Spleen (tissue), 11 donors: ENCODE measurements at regions not wholly inside any gene's neighbourhood (a gene's known extent, or its start where the extent isn't known, plus 50 kb on each side); places are given as distances from the start of the nearest gene placed in this dataset.

Experiments
- DNase-seq: peaks from one replicate; pipeline ENCODE4 v3.0.0-alpha.2; 2020
- H3K27ac ChIP-seq, 8 donors: fragments of 200-600 bp; sonication (generic) in 7 of 8; 1 replicate in 4 of 8; 2 replicates in 4 of 8; pipeline versions ENCODE4 v1.5.0 to v1.8.0; 2016 to 2021; ENCODE audit warnings: inconsistent platforms in 4 of 8, mild to moderate bottlenecking in 4 of 8, moderate library complexity in 1 of 8
- H3K27me3 ChIP-seq, 7 donors: fragments of 200-600 bp; sonication (generic) in 6 of 7; replicated peaks in 1 of 7; 1 replicate in 4 of 7; 2 replicates in 3 of 7; pipeline versions ENCODE4 v1.5.0 to v1.8.0; 2016 to 2021; ENCODE audit warnings: inconsistent platforms in 3 of 7, mild to moderate bottlenecking in 1 of 7
- H3K36me3 ChIP-seq, 6 donors: fragments of 200-600 bp; sonication (generic) in 5 of 6; 1 replicate in 4 of 6; 2 replicates in 2 of 6; pipeline versions ENCODE4 v1.5.0 to v1.8.0; 2016 to 2021; ENCODE audit warnings: inconsistent platforms in 2 of 6
- H3K4me1 ChIP-seq, 6 donors: fragments of 200-600 bp; sonication (generic) in 5 of 6; 1 replicate in 3 of 6; 2 replicates in 3 of 6; pipeline versions ENCODE4 v1.5.0 to v1.8.0; 2016 to 2021; ENCODE audit warnings: inconsistent platforms in 3 of 6
- H3K4me3 ChIP-seq, 8 donors: fragments of 200-600 bp; sonication (generic) in 7 of 8; 1 replicate in 4 of 8; 2 replicates in 4 of 8; pipeline versions ENCODE4 v1.5.0 to v1.8.0; 2016 to 2021; ENCODE audit warnings: inconsistent platforms in 4 of 8, mild to moderate bottlenecking in 4 of 8, moderate library complexity in 2 of 8
- H3K9me3 ChIP-seq, 8 donors: fragments of 200-600 bp; sonication (generic) in 7 of 8; 1 replicate in 4 of 8; 2 replicates in 4 of 8; pipeline versions ENCODE4 v1.5.0 to v1.8.0; 2016 to 2021; ENCODE audit warnings: inconsistent platforms in 4 of 8
- CTCF ChIP-seq, 11 experiments: fragments of 200-600 bp in 7 of 11; fragments of 450-650 bp in 4 of 11; sonication (generic) in 4 of 11; IDR thresholded peaks in 8 of 11; conservative IDR thresholded peaks in 3 of 11; 1 replicate in 7 of 11; 2 replicates in 4 of 11; pipeline versions ENCODE4 v1.4.0 to v1.8.0; 2016 to 2021; ENCODE audit warnings: antibody characterized with exemption in 11 of 11, inconsistent platforms in 4 of 11, mild to moderate bottlenecking in 1 of 11
- POLR2A ChIP-seq, 3 donors: fragments of 450-650 bp; IDR thresholded peaks; one replicate each; pipeline ENCODE4 v1.5.1; 2017; ENCODE audit warnings: antibody characterized with exemption in 3 of 3, mild to moderate bottlenecking in 1 of 3
- POLR2AphosphoS5 ChIP-seq, 3 donors: sonication (generic); formaldehyde crosslinking; IDR thresholded peaks; one replicate each; pipeline ENCODE4 v1.5.1; 2017; ENCODE audit warnings: antibody characterized with exemption in 3 of 3
- WGBS, 5 donors: extraction: QIAGEN DNeasy Blood & Tissue Kit in 3 of 5; methylation state at CpG; one replicate each; pipeline versions ENCODE4 v1.1.5 to v1.1.7; 2013 to 2018; 5-methylcytosine and 5-hydroxymethylcytosine counted together
- intact Hi-C: fragments of 100-400 bp; cut with DNase I; formaldehyde crosslinking; loops from one replicate; pipeline ENCODE4 v1.15.0; 2023; ENCODE audit warnings: low total_unique reads
- donor health status: healthy with polysubstance abuse.
- donor health status: DM: no; HTN: no; CAD: no; lungs with moderate emphysema.
- donor health status: DM: no; HTN: no; CAD: no.
- donor health status: Bipolar disorder and iron deficiency.
- donor health status: healthy.
- donor health status: DM: no; HTN: no; CAD: no.
- donor health status: DM: yes; HTN: yes; CAD: no.

GRCh38 chr7:81499262-81500116 lies 270.4 kb downstream of the HGF start:
- 55 to 80% (median 65%) methylated on average over 4 of the region's 4 CpGs for WGBS, 5 donors
- H3K27me3 ChIP-seq, result no peaks in the 10 kb centered on the region
- peak overlapping the region in 2 of 8 donors; percentile 35 to 36 for H3K27ac ChIP-seq
- H3K36me3 ChIP-seq, result no peaks in the 10 kb centered on the region
- no peak for DNase-seq
- TF ChIP-seq CTCF (IDR thresholded peaks at IDR 0.05 in 8 of 11, conservative IDR thresholded peaks at IDR 0.05 in 3 of 11) (peak in 9 of 11 experiments; percentile 20 to 72 (median 50)), POLR2AphosphoS5 (IDR thresholded peaks at IDR 0.05) (no peak)
- intact Hi-C loops, result no loop called here
- H3K4me1 ChIP-seq, result peaks cover 0 to 18% (median 2%) of the 10 kb centered on the region in 6 donors
- H3K4me3 ChIP-seq, result no peak overlapping the region
- no peaks in the 10 kb centered on the region for H3K9me3 ChIP-seq

DNA sequence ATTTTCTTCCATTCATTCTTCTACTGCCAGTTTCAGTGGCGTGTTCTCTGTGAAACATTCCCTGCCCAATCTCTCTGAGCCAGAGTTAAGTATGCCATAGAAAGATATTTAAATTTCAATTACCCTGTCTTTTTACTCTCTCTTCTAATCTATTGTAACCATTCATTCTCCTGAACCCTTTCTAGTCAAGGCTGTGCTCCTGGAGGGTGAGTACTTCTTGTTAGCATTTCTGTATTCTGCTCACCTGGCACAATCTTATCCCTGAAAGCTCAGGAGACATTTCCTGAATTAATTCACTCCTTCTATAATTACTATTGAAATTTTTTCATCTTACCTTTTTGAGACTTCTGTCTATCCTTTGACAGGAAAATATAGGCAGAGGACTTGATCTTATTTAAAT lies 271.7 kb downstream of the HGF start:
- Histone ChIP-seq H3K4me3 (no peak overlapping the region), H3K9me3 (no peaks in the 10 kb centered on the region), H3K4me1 (peaks cover 0 to 18% (median 2%) of the 10 kb centered on the region in 6 donors), H3K36me3 (no peaks in the 10 kb centered on the region), H3K27me3 (no peaks in the 10 kb centered on the region), H3K27ac (no peak overlapping the region)
- intact Hi-C loops, result no loop called here
- WGBS, 5 donors, result 65 to 95% (median 84%) methylated on average over 1 of the region's 1 CpG
- no peak for DNase-seq
- no peak for TF ChIP-seq POLR2A (IDR thresholded peaks at IDR 0.05)
- TF ChIP-seq CTCF (IDR thresholded peaks at IDR 0.05 in 8 of 11, conservative IDR thresholded peaks at IDR 0.05 in 3 of 11), result no peak
- TF ChIP-seq POLR2AphosphoS5 (IDR thresholded peaks at IDR 0.05), result no peak

GRCh38 chr7:81492910-81493309 lies 276.9 kb downstream of the HGF start:
- TF ChIP-seq POLR2A (IDR thresholded peaks at IDR 0.05), result no peak
- TF ChIP-seq POLR2AphosphoS5 (IDR thresholded peaks at IDR 0.05), result no peak
- no peak for TF ChIP-seq CTCF (IDR thresholded peaks at IDR 0.05 in 8 of 11, conservative IDR thresholded peaks at IDR 0.05 in 3 of 11)
- H3K9me3 ChIP-seq, result no peaks in the 10 kb centered on the region
- no peak overlapping the region for H3K27ac ChIP-seq
- DNase-seq, result no peak
- intact Hi-C loops, result no loop called here
- no peaks in the 10 kb centered on the region for H3K4me1 ChIP-seq
- 85 to 94% (median 91%) methylated on average over 1 of the region's 1 CpG for WGBS, 5 donors
- H3K4me3 ChIP-seq, result no peak overlapping the region
- H3K36me3 ChIP-seq, result no peaks in the 10 kb centered on the region
- no peaks in the 10 kb centered on the region for H3K27me3 ChIP-seq

DNA sequence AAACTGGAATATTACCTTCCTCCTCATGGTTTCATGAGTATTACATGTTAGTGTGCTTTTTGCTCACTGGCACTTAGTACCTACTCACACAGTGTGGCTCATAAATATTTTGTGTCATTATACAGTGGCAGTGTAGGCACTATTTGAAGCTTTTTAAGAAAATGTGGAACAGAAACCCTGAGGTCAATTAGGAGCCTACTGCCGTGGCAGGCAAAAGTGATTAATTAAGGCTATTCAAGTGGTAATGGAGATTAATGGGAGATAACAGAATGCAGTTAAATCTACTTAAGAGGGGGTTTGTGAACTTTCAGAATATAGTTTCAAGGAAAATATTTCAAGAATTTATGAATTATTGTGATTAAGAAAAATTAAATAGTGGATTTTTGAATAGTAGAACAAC lies 277.6 kb downstream of the HGF start:
- no peaks in the 10 kb centered on the region for H3K36me3 ChIP-seq
- WGBS, 5 donors, result 31 to 67% (median 39%) methylated on average over 1 of the region's 1 CpG
- no peaks in the 10 kb centered on the region for H3K4me1 ChIP-seq
- no peaks in the 10 kb centered on the region for H3K27me3 ChIP-seq
- intact Hi-C loops, result no loop called here
- H3K9me3 ChIP-seq, result no peaks in the 10 kb centered on the region
- H3K4me3 ChIP-seq, result no peak overlapping the region
- no peak overlapping the region for H3K27ac ChIP-seq
- TF ChIP-seq POLR2AphosphoS5 (IDR thresholded peaks at IDR 0.05) (no peak), POLR2A (IDR thresholded peaks at IDR 0.05) (no peak), CTCF (IDR thresholded peaks at IDR 0.05 in 8 of 11, conservative IDR thresholded peaks at IDR 0.05 in 3 of 11) (no peak)
- no peak for DNase-seq
